Aorta (tissue), 5 donors: ENCODE measurements at regions not wholly inside any gene's neighbourhood (a gene's known extent, or its start where the extent isn't known, plus 50 kb on each side); places are given as distances from the start of the nearest gene placed in this dataset.

Experiments
- ATAC-seq: fragments of 200-7000 bp; cut with Tn5 transposase; one replicate; pipeline ENCODE4 v1.9.1; 2022; ENCODE audit warnings: moderate library complexity; ENCODE audit not compliant: low FRiP score
- DNase-seq, 2 donors: peaks; one replicate each; pipeline ENCODE4 v3.0.0-alpha.2; 2020
- H3K27ac ChIP-seq, 2 donors: one replicate each; pipeline ENCODE4 v1.5.1; 2013; ENCODE audit warnings: low read length in 2 of 2, mild to moderate bottlenecking in 2 of 2, moderate library complexity in 2 of 2, control low read depth in 1 of 2, inconsistent platforms in 1 of 2, low read depth in 1 of 2
- H3K27me3 ChIP-seq, 2 donors: one replicate each; pipeline ENCODE4 v1.6.1; 2013; ENCODE audit warnings: control low read depth in 1 of 2, low read length in 1 of 2, mild to moderate bottlenecking in 1 of 2, moderate library complexity in 1 of 2; ENCODE audit not compliant: insufficient read depth in 2 of 2, control insufficient read depth in 1 of 2
- H3K36me3 ChIP-seq, 2 donors: one replicate each; pipeline ENCODE4 v1.6.1; 2013; ENCODE audit warnings: control low read depth in 1 of 2, low read length in 1 of 2, mild to moderate bottlenecking in 1 of 2; ENCODE audit not compliant: insufficient read depth in 2 of 2, control insufficient read depth in 1 of 2
- H3K4me1 ChIP-seq, 2 donors: one replicate each; pipeline ENCODE4 v1.6.1; 2013; ENCODE audit warnings: low read length in 2 of 2, control low read depth in 1 of 2, mild to moderate bottlenecking in 1 of 2, moderate library complexity in 1 of 2; ENCODE audit not compliant: insufficient read depth in 2 of 2, control insufficient read depth in 1 of 2
- H3K4me3 ChIP-seq, 2 donors: one replicate each; pipeline ENCODE4 v1.5.1; 2013; ENCODE audit warnings: low read length in 2 of 2, control low read depth in 1 of 2, mild to moderate bottlenecking in 1 of 2
- H3K9me3 ChIP-seq: one replicate; pipeline ENCODE4 v1.6.1; 2013; ENCODE audit warnings: mild to moderate bottlenecking, low read length; ENCODE audit not compliant: control insufficient read depth
- WGBS, 2 donors: extraction: QIAGEN DNeasy Blood & Tissue Kit; methylation state at CpG; one replicate each; pipeline ENCODE4 v1.1.7; 2013; 5-methylcytosine and 5-hydroxymethylcytosine counted together
- intact Hi-C, 2 donors: fragments of 100-400 bp; cut with DNase I; formaldehyde crosslinking; loops; one replicate each; pipeline versions ENCODE4 v1.14.2 to v1.15.0; 2022
- donor health status: healthy with polysubstance abuse.
- donor health status: Bipolar disorder and iron deficiency.
- donor health status: DM: no; HTN: no; CAD: no.
- donor health status: DM: no; HTN: no; CAD: no.
- donor health status: DM: yes; HTN: yes; CAD: no.

- intact Hi-C loops, result no loop called here
- ATAC-seq (no peak), DNase-seq (no peak)
- Histone ChIP-seq H3K27ac (no peak overlapping the region), H3K9me3 (no peaks in the 10 kb centered on the region), H3K27me3 (no peaks in the 10 kb centered on the region), H3K4me1 (peaks cover 0 to 4% of the 10 kb centered on the region in 2 donors), H3K36me3 (no peaks in the 10 kb centered on the region), H3K4me3 (no peak overlapping the region)
- 78% methylated on average over 5 of the region's 5 CpGs for WGBS, 2 donors
Observed at GRCh38 chr1:94677087-94677486, 135.5 kb upstream of the F3 start.

- DNase-seq, result no peak
- H3K36me3 ChIP-seq, result no peaks in the 10 kb centered on the region
- H3K9me3 ChIP-seq, result no peaks in the 10 kb centered on the region
- H3K4me3 ChIP-seq, result no peak overlapping the region
- 86 to 93% methylated on average over 6 of the region's 6 CpGs for WGBS, 2 donors
- H3K27me3 ChIP-seq, result no peaks in the 10 kb centered on the region
- intact Hi-C loops, result no loop called here
- H3K27ac ChIP-seq, result no peak overlapping the region
- peaks cover 0 to 4% of the 10 kb centered on the region in 2 donors for H3K4me1 ChIP-seq
- no peak for ATAC-seq
Observed at GRCh38 chr1:94676686-94677085, 135.1 kb upstream of the F3 start.

- Histone ChIP-seq H3K36me3 (no peaks in the 10 kb centered on the region), H3K27ac (no peak overlapping the region), H3K4me1 (peaks cover 0 to 4% of the 10 kb centered on the region in 2 donors), H3K4me3 (no peak overlapping the region), H3K9me3 (no peaks in the 10 kb centered on the region), H3K27me3 (no peaks in the 10 kb centered on the region)
- no peak for ATAC-seq
- 80 to 83% methylated on average over 4 of the region's 4 CpGs for WGBS, 2 donors
- intact Hi-C loops, result no loop called here
- DNase-seq, result no peak
Observed at GRCh38 chr1:94675373-94675772, 133.8 kb upstream of the F3 start.

GRCh38 chr1:94674876-94675275, 133.3 kb upstream of the F3 start:
- H3K9me3 ChIP-seq, result no peaks in the 10 kb centered on the region
- no peaks in the 10 kb centered on the region for H3K36me3 ChIP-seq
- no peak for DNase-seq
- no peaks in the 10 kb centered on the region for H3K27me3 ChIP-seq
- 88 to 92% methylated on average over 1 of the region's 1 CpG for WGBS, 2 donors
- H3K27ac ChIP-seq, result no peak overlapping the region
- ATAC-seq, result no peak
- intact Hi-C loops, result no loop called here
- peaks cover 0 to 4% of the 10 kb centered on the region in 2 donors for H3K4me1 ChIP-seq
- H3K4me3 ChIP-seq, result no peak overlapping the region

- Histone ChIP-seq H3K27me3 (no peaks in the 10 kb centered on the region), H3K4me3 (no peak overlapping the region), H3K36me3 (no peaks in the 10 kb centered on the region), H3K9me3 (no peaks in the 10 kb centered on the region), H3K4me1 (peaks cover 0 to 4% of the 10 kb centered on the region in 2 donors), H3K27ac (no peak overlapping the region)
- DNase-seq, result no peak
- WGBS, 2 donors, result 94 to 95% methylated on average over 6 of the region's 6 CpGs
- intact Hi-C loops, result no loop called here
- ATAC-seq, result no peak
Observed at GRCh38 chr1:94672934-94673333, 131.4 kb upstream of the F3 start.

- H3K9me3 ChIP-seq, result no peaks in the 10 kb centered on the region
- no peak overlapping the region for H3K4me3 ChIP-seq
- no peaks in the 10 kb centered on the region for H3K36me3 ChIP-seq
- WGBS, 2 donors, result 56 to 84% methylated on average over 2 of the region's 2 CpGs
- no peaks in the 10 kb centered on the region for H3K27me3 ChIP-seq
- intact Hi-C loops, result no loop called here
- H3K27ac ChIP-seq, result no peak overlapping the region
- peaks cover 0 to 4% of the 10 kb centered on the region in 2 donors for H3K4me1 ChIP-seq
- DNase-seq, result no peak
- no peak for ATAC-seq
Observed at GRCh38 chr1:94672001-94672400, 130.4 kb upstream of the F3 start.

GRCh38 chr1:94670273-94670672, 128.7 kb upstream of the F3 start:
- no peak overlapping the region for H3K4me3 ChIP-seq
- no peak for DNase-seq
- intact Hi-C loops, result no loop called here
- H3K9me3 ChIP-seq, result no peaks in the 10 kb centered on the region
- WGBS, 2 donors, result 83 to 85% methylated on average over 2 of the region's 2 CpGs
- no peak for ATAC-seq
- H3K27me3 ChIP-seq, result no peaks in the 10 kb centered on the region
- H3K36me3 ChIP-seq, result no peaks in the 10 kb centered on the region
- no peak overlapping the region for H3K27ac ChIP-seq
- peaks cover 0 to 4% of the 10 kb centered on the region in 2 donors for H3K4me1 ChIP-seq

GRCh38 chr1:94669198-94669597, 127.6 kb upstream of the F3 start:
- no peaks in the 10 kb centered on the region for H3K4me1 ChIP-seq
- intact Hi-C loops, result no loop called here
- no peak overlapping the region for H3K4me3 ChIP-seq
- no peaks in the 10 kb centered on the region for H3K27me3 ChIP-seq
- 81 to 100% methylated on average over 1 of the region's 1 CpG for WGBS, 2 donors
- ATAC-seq, result no peak
- H3K27ac ChIP-seq, result no peak overlapping the region
- no peaks in the 10 kb centered on the region for H3K36me3 ChIP-seq
- DNase-seq, result no peak
- H3K9me3 ChIP-seq, result no peaks in the 10 kb centered on the region

- intact Hi-C loops, result no loop called here
- H3K27me3 ChIP-seq, result no peaks in the 10 kb centered on the region
- 94 to 99% methylated on average over 3 of the region's 3 CpGs for WGBS, 2 donors
- no peak for ATAC-seq
- no peak for DNase-seq
- H3K4me3 ChIP-seq, result no peak overlapping the region
- H3K4me1 ChIP-seq, result no peaks in the 10 kb centered on the region
- no peak overlapping the region for H3K27ac ChIP-seq
- H3K9me3 ChIP-seq, result no peaks in the 10 kb centered on the region
- no peaks in the 10 kb centered on the region for H3K36me3 ChIP-seq
Observed at GRCh38 chr1:94668528-94668927, 127.0 kb upstream of the F3 start.
